ENCODE measurements at regions not wholly inside any gene's neighbourhood (a gene's known extent, or its start where the extent isn't known, plus 50 kb on each side); places are given as distances from the start of the nearest gene placed in this dataset.

DNA sequence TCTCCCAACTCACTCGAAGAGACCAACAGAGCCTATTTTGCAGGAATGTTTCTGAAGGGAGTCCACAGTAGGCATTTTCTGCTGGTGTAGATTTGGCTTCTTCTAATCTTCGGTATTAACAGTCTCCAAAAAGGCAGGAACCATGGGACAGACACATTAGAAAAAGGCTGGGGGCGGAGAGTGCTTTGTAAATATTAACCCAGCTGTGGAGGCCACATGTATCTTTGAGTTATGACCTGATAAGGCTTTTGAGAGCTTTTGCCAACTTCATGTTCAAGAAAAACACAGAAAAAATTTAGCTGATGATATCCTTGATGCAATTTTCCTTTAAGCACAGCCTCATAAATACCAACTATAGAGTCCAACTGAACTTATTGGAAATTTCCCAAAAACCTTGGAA is 119.4 kb upstream of the TSHZ2 start:
- H3K36me3 ChIP-seq (replicated peaks in 1 of 2; ENCODE audit: control extremely low read depth in 1 of 2, control insufficient read depth in 1 of 2, extremely low read depth in 1 of 2, insufficient read depth in 2 of 2, low read length in 1 of 2), result no peaks in the 10 kb centered on the region
- TF ChIP-seq, protein P1, sequence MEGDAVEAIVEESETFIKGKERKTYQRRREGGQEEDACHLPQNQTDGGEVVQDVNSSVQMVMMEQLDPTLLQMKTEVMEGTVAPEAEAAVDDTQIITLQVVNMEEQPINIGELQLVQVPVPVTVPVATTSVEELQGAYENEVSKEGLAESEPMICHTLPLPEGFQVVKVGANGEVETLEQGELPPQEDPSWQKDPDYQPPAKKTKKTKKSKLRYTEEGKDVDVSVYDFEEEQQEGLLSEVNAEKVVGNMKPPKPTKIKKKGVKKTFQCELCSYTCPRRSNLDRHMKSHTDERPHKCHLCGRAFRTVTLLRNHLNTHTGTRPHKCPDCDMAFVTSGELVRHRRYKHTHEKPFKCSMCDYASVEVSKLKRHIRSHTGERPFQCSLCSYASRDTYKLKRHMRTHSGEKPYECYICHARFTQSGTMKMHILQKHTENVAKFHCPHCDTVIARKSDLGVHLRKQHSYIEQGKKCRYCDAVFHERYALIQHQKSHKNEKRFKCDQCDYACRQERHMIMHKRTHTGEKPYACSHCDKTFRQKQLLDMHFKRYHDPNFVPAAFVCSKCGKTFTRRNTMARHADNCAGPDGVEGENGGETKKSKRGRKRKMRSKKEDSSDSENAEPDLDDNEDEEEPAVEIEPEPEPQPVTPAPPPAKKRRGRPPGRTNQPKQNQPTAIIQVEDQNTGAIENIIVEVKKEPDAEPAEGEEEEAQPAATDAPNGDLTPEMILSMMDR (IDR thresholded peaks at IDR 0.05), result no peak
- no peak overlapping the region for H3K4me3 ChIP-seq (ENCODE audit: control extremely low read depth in 1 of 5, extremely low read depth in 1 of 5, insufficient read depth in 1 of 5, low read depth in 2 of 5, low read length in 4 of 5)
- no peak overlapping the region for H2AFZ ChIP-seq (ENCODE audit: insufficient read depth, low read depth, low read length, poor library complexity, severe bottlenecking)
- no peak for DNase-seq
- H3K27me3 ChIP-seq (replicated peaks in 1 of 4; ENCODE audit: control extremely low read depth in 1 of 4, control insufficient read depth in 3 of 4, insufficient read depth in 4 of 4, low read length in 3 of 4), result no peaks in the 10 kb centered on the region
- ATAC-seq (ENCODE audit: low read depth), result no peak
- H3K4me1 ChIP-seq (ENCODE audit: control insufficient read depth in 2 of 2, insufficient read depth in 2 of 2, low read length in 2 of 2), result no peaks in the 10 kb centered on the region
- no peak overlapping the region for H3K4me3 Mint-ChIP-seq
- no peaks in the 10 kb centered on the region for H3K4me1 Mint-ChIP-seq
- WGBS (ENCODE audit: insufficient coverage), result no CpG with 5 or more reads among the region's 3 CpGs
- no peak overlapping the region for H3K27ac Mint-ChIP-seq
- H3K79me2 ChIP-seq (ENCODE audit: control insufficient read depth, insufficient read depth, low read length), result no peaks in the 10 kb centered on the region
- no peak overlapping the region for H3K27ac ChIP-seq (ENCODE audit: low read length in 2 of 2)
- no peaks in the 10 kb centered on the region for H3K9me3 ChIP-seq (ENCODE audit: control extremely low read depth in 1 of 3, control insufficient read depth in 2 of 3, insufficient read depth in 1 of 3, low read length in 2 of 3)
- H3K4me2 ChIP-seq (replicated peaks; ENCODE audit: low read depth, low read length, poor library complexity, severe bottlenecking), result no peak overlapping the region
- no peaks in the 10 kb centered on the region for H4K20me1 ChIP-seq (ENCODE audit: control insufficient read depth, insufficient read depth, low read length, poor library complexity, severe bottlenecking)
- intact Hi-C loops (cut with micrococcal nuclease), result no loop called here
- H3K9me3 Mint-ChIP-seq (ENCODE audit: insufficient read depth), result no peaks in the 10 kb centered on the region
- POLR2A ChIA-PET, result no interaction called here
- no peak overlapping the region for H3K9ac ChIP-seq (ENCODE audit: low read length)
- H3K27me3 Mint-ChIP-seq, result peaks cover 5% of the 10 kb centered on the region
- CTCF ChIA-PET, result no interaction called here

DNA sequence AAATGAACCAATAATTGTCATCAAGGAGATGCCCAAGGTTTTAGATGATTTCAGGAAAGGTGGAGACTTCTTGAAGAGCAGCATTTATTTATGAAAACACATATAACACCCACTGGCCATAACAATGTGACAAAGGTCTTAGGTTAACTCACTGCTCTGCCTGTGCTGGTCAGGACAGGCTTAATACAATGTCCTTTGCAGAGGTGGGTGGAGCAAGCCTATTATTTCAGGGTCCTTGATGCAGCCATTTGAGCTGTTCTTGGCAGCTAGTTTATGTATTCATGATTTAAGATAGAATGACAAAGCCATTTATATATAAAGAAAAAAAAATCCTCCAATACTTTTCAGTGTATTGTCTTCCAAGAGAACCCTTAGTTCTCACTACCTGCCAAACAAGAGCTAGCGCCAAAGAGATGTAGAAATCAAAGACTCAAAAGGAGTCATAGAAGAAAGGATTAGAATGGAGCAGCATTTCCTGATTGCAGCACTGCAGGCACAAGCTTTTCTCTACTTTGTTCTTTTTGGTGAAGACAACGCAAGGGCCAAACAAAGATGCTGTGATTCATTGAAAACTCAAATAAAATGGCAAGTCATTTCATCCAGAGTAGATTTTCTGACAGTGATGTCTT is 124.3 kb upstream of the TSHZ2 start:
- H3K4me3 ChIP-seq (ENCODE audit: control extremely low read depth in 1 of 5, extremely low read depth in 1 of 5, insufficient read depth in 1 of 5, low read depth in 2 of 5, low read length in 4 of 5), result no peak overlapping the region
- POLR2A ChIA-PET, result no interaction called here
- WGBS (ENCODE audit: insufficient coverage), result 80% methylated on average over 1 of the region's 2 CpGs
- ATAC-seq (ENCODE audit: low read depth) (no peak), DNase-seq (no peak)
- no peak overlapping the region for H3K27ac Mint-ChIP-seq
- TF ChIP-seq EZH2 (IDR thresholded peaks at IDR 0.05; ENCODE audit: borderline replicate concordance, insufficient read depth, low read depth, low read length, poor library complexity, severe bottlenecking), result no peak
- TF ChIP-seq, protein P1 (IDR thresholded peaks at IDR 0.05), result no peak
- H3K4me3 Mint-ChIP-seq, result no peak overlapping the region
- H3K27me3 Mint-ChIP-seq, result peaks cover 25% of the 10 kb centered on the region
- no peaks in the 10 kb centered on the region for H3K9me3 Mint-ChIP-seq (ENCODE audit: insufficient read depth)
- H3K27me3 ChIP-seq (replicated peaks in 1 of 4; ENCODE audit: control extremely low read depth in 1 of 4, control insufficient read depth in 3 of 4, insufficient read depth in 4 of 4, low read length in 3 of 4), result peaks cover 0 to 6% (median 3%) of the 10 kb centered on the region in 4 experiments
- H3K36me3 ChIP-seq (replicated peaks in 1 of 2; ENCODE audit: control extremely low read depth in 1 of 2, control insufficient read depth in 1 of 2, extremely low read depth in 1 of 2, insufficient read depth in 2 of 2, low read length in 1 of 2), result no peaks in the 10 kb centered on the region
- no peaks in the 10 kb centered on the region for H4K20me1 ChIP-seq (ENCODE audit: control insufficient read depth, insufficient read depth, low read length, poor library complexity, severe bottlenecking)
- no peaks in the 10 kb centered on the region for H3K79me2 ChIP-seq (ENCODE audit: control insufficient read depth, insufficient read depth, low read length)
- no peaks in the 10 kb centered on the region for H3K4me1 Mint-ChIP-seq
- H2AFZ ChIP-seq (ENCODE audit: insufficient read depth, low read depth, low read length, poor library complexity, severe bottlenecking), result no peak overlapping the region
- no peaks in the 10 kb centered on the region for H3K9me3 ChIP-seq (ENCODE audit: control extremely low read depth in 1 of 3, control insufficient read depth in 2 of 3, insufficient read depth in 1 of 3, low read length in 2 of 3)
- no peak overlapping the region for H3K4me2 ChIP-seq (replicated peaks; ENCODE audit: low read depth, low read length, poor library complexity, severe bottlenecking)
- H3K27ac ChIP-seq (ENCODE audit: low read length in 2 of 2), result no peak overlapping the region
- no peaks in the 10 kb centered on the region for H3K4me1 ChIP-seq (ENCODE audit: control insufficient read depth in 2 of 2, insufficient read depth in 2 of 2, low read length in 2 of 2)
- intact Hi-C loops (cut with micrococcal nuclease), result no loop called here
- no peak overlapping the region for H3K9ac ChIP-seq (ENCODE audit: low read length)
- CTCF ChIA-PET, result no interaction called here
